Activated CD8-positive, alpha-beta memory T cell treated with anti-CD3 and anti-CD28 coated beads for 24 hours (primary cell): ENCODE measurements at regions not wholly inside any gene's neighbourhood (a gene's known extent, or its start where the extent isn't known, plus 50 kb on each side); places are given as distances from the start of the nearest gene placed in this dataset.
"Not testable (repeated sequence)": the region's sequence is repeated elsewhere in the genome, so short reads cannot be mapped to it uniquely, and the experiment has no call there.

ENCODE experiments used
- DNase-seq: peaks from one replicate; pipeline ENCODE4 v3.0.0-alpha.2; 2020

DNA sequence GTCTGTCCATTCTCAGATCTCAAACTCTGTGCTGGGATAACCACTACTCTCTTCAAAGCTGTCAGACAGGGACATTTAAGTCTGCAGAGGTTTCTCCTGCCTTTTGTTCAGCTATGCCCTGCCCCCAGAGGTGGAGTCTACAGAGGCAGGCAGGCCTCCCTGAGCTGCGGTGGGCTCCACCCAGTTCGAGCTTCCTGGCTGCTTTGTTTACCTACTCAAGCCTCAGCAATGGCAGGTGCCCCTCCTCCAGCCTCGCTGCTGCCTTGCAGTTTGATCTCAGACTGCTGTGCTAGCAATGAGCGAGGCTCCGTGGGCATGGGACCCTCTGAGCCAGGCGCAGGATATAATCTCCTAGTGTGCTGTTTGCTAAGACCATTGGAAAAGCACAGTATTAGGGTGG is 53.1 kb upstream of the HUNK start:
- not testable (repeated sequence) for DNase-seq

DNA sequence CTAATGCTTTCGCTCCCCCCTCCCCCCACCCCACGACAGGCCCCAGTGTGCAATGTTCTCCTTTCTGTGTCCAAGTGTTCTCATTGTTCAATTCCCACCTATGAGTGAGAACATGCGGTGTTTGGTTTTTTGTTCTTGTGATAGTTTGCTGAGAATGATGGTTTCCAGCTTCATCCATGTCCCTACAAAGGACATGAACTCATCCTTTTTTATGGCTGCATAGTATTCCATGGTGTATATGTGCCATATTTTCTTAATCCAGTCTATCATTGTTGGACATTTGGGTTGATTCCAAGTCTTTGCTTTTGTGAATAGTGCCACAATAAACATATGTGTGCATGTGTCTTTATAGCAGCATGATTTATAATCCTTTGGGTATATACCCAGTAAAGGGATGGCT is 58.5 kb upstream of the HUNK start:
- DNase-seq, result not testable (repeated sequence)

DNA sequence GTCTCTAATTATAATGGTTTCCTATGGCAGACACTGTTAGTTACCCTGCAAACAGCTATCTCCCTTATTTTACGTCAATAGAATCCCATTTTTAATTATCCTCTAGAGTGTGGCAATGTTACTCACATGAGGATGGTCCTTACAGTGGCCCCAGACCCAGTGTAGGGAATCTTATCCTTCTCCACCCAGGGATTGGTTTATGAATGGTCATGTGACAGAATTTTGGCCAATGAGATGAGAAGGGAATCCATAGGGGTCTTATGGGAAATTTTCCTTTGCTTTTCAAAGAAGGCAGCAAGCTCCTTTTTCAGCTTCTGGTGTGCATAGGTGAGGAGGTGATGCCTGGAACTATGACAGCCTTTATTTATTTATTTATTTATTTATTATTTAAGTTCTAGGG is 59.0 kb upstream of the HUNK start:
- no peak for DNase-seq

DNA sequence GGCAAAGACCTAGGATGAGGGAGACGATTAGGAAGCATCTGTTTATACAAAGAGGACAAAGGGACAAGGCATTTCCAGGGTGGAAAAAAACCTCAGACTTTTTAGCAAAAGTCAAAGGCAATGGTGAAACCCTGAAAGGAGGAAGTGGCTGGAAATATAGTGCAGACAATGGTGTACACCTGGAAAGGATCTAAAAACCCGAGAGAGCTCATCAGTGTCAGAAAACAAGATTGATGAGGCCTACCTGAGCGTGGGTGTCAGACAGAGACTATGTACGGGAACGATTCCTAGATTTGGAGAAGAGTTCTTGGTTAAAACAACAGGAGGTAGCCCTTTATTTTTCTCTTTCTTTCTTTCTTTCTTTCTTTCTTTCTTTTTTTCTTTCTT is 68.8 kb upstream of the HUNK start:
- no peak for DNase-seq

DNA sequence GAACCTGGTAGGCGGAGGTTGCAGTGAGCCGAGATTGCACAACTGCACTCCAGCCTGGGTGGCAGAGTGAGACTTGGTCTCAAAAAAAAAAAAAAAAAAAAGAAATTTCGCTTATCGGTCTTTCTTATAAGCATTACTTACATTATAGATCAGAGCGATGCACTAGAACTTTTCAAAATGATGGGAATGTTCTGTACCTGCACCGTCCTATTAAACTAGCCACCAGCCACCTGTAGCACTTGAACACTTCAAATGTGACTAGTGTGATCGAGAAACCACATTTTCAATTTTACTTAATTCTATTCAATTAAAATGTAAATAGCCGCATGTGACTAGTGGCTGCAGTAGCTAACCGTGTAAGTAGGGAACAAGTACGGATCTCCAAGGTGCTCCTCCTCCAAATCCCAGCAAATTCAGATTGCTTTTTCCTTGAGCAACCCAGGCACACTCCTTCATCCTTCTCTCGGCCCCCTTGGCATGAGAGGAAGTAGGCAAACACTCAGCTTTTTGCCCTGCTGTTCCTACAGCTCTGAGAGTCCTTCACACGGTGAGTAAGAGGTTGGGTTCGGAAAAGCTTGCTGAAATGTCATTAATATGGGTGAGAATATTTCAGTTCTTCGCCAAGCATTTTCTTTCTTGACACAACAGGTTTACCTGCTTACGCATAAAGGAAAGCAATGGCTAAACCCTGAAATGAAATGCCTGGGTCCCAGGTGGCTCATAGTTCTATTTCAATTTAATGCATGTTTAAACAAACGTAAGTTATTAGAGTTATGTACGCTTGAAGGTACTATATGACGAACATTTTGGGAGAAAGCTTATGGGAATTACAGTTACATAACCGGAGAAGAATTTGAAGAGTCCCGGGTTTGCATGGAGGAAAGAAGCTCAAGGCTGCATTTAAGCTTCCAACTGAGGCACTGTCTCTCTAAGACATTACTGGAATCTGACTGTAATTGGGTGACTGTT is 69.5 kb upstream of the HUNK start:
- DNase-seq, result no peak

DNA sequence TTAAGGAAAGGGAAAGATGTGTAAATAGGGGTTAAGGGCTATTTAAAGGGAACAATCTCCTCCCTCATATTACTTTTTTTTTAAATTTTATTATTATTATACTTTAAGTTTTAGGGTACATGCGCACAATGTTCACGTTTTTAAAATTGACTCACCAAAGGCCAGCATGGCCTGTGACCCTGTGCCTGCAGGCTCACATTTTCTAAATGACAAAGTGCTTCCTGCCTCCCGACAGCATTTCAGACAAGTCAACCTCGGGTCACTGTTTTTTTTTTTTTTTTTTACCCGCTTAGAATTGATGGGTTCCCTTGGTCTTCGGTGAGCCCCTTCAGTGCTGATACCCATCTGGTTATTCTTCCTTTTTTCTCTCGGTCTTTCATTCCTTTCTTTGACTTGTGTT is 70.4 kb upstream of the SCAF4 start:
- DNase-seq, result no peak

DNA sequence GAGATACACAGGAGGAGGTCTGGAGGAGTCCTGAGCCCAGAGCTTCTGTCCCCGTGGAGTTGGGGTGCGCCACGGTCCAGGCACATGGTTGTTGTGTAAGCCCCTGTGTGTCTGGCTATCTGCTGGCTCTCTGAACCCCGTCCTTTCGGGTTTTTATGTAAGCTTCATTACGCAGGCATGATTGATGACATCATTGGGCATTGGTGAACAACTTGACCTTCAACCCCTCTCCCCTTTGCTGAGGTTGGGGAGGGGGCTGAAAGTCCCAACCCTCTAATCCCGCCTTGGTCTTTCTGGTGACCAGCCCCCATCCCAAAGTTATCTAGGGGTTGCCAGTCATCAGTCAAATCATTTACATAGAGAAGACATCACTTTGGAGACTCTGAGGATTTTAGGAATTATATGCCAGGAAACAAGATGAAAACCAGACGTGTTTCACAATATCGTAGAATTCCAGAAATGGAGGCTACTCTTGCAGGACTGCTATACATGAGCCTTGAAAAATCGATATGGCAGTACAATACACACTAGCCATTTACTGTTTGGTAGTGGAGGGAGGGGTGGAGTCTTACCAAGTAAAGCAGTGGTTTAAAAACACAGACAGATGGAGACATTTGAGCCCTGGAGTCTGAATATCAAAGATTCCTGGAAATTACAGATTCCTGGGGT is 69.8 kb upstream of the SCAF4 start:
- DNase-seq, result no peak

DNA sequence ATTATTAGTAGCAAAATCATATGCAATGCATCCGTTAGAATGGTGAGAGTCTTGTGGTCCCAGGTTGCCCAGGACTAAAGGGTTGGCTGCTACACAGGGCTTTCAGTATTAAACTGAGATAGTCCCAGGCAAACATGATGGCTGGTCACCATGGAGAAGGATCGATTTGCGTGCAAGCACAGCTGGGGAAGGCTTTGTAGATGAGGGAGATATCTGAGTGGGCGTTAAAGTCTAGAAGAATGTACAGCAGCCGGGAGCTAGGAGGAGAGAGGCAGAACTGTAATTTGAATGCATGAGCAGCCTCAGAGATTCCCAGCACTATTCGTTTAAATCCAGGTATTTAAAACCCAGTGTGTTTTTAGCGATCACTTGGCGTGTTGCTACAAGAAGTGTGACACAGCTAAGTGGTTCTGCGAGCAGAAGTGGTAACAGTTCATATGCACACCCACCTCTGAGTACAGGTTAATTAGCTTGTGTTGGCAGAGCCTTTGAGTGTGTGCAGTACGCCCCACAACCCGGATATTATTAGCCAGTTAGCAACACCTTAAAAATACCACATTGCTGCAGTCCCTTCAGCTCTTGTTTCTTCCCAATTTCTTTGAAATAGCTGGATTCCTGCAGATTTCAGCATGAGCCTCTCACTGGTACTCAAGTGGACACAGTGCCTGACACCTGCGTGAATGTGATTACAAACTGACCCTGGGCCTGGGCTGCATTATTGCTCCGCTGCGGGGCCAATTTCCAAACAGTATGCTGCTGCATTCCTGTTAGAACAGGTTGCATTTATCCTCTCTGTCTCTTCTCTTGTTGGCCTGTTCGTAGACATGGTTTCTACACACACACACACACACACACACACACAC is 67.2 kb upstream of the SCAF4 start:
- DNase-seq, result no peak

DNA sequence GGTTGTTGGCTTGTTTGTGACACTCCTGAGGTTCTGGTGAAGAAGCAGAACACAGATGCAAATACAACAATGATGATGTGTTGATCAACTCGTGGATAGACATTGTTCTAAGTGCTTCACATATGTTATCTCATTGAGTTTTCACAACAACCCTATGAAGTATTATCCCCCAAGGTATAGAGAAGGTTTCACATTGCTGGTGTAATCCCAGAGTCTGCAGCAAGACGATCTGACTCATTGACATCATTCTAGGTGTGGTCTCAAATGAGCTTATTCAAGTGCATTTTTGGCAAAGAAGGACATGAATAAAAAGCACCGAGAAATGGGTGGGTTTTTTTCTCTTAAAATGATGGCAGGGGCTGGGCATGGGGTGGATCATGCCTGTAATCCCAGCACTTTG is 64.1 kb upstream of the SCAF4 start:
- no peak for DNase-seq

DNA sequence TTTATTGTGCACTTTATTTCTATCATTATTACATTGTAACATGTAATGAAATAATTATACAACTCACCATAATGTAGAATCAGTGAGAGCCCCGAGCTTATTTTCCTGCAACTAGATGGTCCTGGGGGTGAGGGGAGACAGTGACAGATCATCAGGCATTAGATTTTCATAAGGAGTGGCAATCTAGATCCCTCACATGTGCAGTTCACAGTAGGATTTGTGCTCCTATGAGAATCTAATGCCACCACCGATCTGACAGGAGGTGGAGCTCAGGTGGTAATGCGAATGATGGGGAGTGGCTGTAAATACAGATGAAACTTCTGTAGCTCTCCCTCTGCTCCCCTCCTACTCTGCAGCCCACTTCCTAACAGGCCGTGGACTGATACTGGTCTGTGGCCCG is 58.5 kb upstream of the SCAF4 start:
- DNase-seq, result not testable (repeated sequence)

DNA sequence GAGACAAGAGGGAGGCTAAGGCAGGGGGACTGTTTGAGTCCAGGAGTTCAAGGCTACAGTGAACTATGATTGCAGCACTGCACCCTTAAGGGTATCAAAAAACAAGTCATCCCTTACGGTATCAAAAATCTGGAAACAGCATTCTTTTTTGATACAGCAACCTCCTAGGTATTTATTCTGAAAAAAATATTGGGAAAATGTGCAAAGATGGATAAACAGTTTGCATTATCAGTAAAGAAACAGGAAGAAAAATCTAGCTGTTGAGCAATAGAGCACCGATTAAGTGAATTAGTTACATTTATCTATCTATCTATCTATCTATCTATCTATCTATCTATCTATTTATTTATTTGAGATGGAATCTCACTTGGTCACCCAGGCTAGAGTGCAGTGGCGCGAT is 56.7 kb upstream of the SCAF4 start:
- DNase-seq, result no peak

DNA sequence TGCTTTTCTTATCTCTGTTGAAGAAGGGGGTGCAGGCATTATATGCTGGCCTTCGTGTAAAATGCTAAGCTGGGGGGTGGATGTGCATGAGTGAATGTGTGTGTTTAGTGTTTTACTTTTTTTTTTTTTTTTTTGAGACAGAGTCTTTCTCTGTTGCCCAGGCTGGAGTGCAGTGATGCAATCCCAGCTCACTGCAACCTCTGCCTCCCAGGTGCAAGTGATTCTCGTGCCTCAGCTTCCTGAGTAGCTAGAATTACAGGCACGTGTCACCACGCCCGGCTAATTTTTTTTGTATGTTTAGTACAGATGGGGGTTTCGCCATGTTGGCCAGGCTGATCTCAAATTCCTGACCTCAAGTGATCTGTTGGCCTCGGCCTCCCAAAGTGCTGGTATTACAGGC is 55.8 kb upstream of the SCAF4 start:
- DNase-seq, result not testable (repeated sequence)

DNA sequence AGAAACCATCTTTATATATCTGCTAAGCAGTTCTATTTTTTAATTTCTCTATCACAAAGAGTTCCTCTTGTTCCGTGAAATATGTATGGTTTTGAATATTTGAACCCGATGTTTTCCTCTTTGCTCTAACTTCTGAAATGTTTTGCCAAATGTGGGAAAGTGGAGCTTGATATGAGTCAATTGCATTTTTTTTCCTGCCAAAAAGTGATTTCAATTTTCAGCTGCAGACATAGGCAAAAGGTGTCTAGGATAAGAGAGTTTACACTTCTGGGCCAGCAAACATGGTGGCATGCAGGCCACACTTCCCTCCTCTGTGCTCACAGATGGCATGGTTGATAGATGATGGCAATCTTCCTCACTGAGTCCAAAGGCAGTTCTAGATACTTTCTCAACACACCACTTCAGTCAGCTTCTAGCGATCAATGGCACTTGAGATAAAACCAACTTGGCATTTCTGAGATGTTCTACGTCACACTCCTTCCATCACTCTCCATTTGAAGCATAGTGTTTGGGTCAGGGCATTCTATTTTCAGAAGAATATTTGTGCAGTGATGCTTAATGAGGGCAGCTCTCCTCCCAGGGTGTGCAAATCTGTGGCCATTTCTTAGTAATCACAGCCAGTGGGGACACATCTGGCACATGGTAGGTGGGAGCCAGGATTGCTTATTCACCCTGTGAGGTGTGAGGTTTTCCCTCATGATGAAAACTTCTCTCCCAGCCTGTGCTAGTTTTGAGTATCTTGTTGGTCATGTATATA is 54.4 kb upstream of the SCAF4 start:
- DNase-seq, result no peak

DNA sequence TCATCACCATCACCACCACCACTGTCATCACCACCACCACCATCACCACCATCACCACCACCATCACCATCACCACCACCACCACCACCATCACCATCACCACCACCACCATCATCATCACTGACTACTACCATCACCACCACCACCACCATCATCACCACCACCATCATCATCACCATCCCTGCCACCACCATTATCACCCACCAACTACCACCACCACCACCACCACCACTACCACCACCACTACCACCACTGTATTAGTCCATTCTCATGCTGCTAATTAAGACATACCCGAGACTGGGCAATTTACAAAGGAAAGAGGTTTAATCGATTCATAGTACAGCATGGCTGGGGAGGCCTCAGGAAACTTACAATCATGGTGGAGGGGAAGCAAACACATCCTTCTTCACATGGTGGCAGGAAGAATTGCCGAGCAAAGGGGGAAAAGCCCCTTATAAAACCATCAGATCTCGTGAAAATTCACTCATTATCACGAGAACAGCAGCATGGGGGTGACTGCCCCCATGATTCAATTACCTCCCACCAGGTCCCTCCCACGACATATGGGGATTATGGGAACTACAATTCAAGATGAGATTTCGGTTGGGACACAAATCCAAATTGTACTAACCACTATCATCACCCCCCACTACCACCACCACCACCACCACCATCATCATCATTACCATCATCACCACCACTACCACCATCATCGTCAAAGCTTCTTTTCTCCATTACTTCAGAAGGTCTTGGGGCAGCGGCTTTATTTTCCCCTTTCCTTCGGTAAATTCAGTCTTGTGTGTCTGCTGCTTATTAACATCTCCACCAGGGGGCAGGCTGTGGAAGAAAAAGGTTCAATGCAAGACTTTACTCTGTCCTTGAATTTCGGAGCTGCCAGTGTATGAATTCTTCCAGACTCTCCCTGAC is 53.6 kb upstream of the SCAF4 start:
- DNase-seq, result peak; percentile 67

DNA sequence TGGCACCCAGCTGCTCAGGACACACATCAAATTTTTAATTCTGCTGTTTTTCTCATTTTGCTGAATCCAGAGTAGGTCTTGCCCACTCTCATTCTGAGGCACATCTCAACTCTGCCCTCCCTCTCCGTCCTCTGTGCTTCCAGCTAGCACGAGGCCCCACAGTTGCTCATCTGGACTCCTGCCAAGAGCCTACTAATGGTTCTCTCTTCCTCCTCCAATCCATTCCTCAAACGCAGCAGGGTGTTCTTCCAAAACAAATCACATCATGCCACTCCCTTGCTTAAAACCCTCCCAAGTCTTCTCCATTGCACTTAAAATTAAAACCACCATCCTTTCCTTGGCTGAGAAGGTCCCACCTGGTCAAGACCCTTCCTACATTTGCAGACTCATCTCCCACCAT is 49.8 kb upstream of the SCAF4 start:
- DNase-seq, result no peak
